Esophagus (tissue), 2 donors: ENCODE measurements at regions not wholly inside any gene's neighbourhood (a gene's known extent, or its start where the extent isn't known, plus 50 kb on each side); places are given as distances from the start of the nearest gene placed in this dataset.

Experiments
- H3K27ac ChIP-seq, 2 donors: one replicate each; pipeline ENCODE4 v1.5.1; 2013; ENCODE audit warnings: low read depth in 2 of 2, mild to moderate bottlenecking in 2 of 2, inconsistent platforms in 1 of 2, low read length in 1 of 2, moderate library complexity in 1 of 2
- H3K27me3 ChIP-seq, 2 donors: one replicate each; pipeline ENCODE4 v1.6.1; 2013; ENCODE audit warnings: low read length in 2 of 2, control low read depth in 1 of 2, mild to moderate bottlenecking in 1 of 2; ENCODE audit not compliant: insufficient read depth in 2 of 2, control insufficient read depth in 1 of 2
- H3K36me3 ChIP-seq, 2 donors: one replicate each; pipeline ENCODE4 v1.6.1; 2013; ENCODE audit warnings: low read length in 1 of 2; ENCODE audit not compliant: control insufficient read depth in 2 of 2, insufficient read depth in 2 of 2
- H3K4me1 ChIP-seq, 2 donors: one replicate each; pipeline ENCODE4 v1.6.1; 2013; ENCODE audit warnings: low read length in 1 of 2; ENCODE audit not compliant: control insufficient read depth in 2 of 2, insufficient read depth in 2 of 2
- H3K4me3 ChIP-seq, 2 donors: one replicate each; pipeline ENCODE4 v1.5.1; 2013; ENCODE audit warnings: low read length in 2 of 2, mild to moderate bottlenecking in 2 of 2, low read depth in 1 of 2, moderate library complexity in 1 of 2
- H3K9me3 ChIP-seq, 2 donors: one replicate each; pipeline ENCODE4 v1.6.1; 2013; ENCODE audit warnings: mild to moderate bottlenecking in 2 of 2, low read depth in 1 of 2, low read length in 1 of 2, moderate library complexity in 1 of 2; ENCODE audit not compliant: control insufficient read depth in 2 of 2, insufficient read depth in 1 of 2
- WGBS, 2 donors: extraction: QIAGEN DNeasy Blood & Tissue Kit; methylation state at CpG; one replicate each; pipeline ENCODE4 v1.1.7; 2013; 5-methylcytosine and 5-hydroxymethylcytosine counted together
- donor health status: healthy with polysubstance abuse.
- donor health status: Bipolar disorder and iron deficiency.

- Histone ChIP-seq H3K4me3 (no peak overlapping the region), H3K27me3 (no peaks in the 10 kb centered on the region), H3K27ac (no peak overlapping the region), H3K36me3 (no peaks in the 10 kb centered on the region), H3K4me1 (no peaks in the 10 kb centered on the region), H3K9me3 (no peaks in the 10 kb centered on the region)
- WGBS, 2 donors = 67 to 70% methylated on average over 3 of the region's 3 CpGs
These were observed 53.7 kb upstream of the ANK3 start for GRCh38 chr10:60443346-60443745.

- 76 to 81% methylated on average over 1 of the region's 1 CpG for WGBS, 2 donors
These were observed 51.8 kb upstream of the ANK3 start for GRCh38 chr10:60441515-60441914.

GRCh38 chr10:60439641-60440040 lies 50.0 kb upstream of the ANK3 start:
- 95 to 98% methylated on average over 2 of the region's 2 CpGs for WGBS, 2 donors
- Histone ChIP-seq H3K36me3 (no peaks in the 10 kb centered on the region), H3K9me3 (no peaks in the 10 kb centered on the region), H3K4me1 (no peaks in the 10 kb centered on the region), H3K27me3 (no peaks in the 10 kb centered on the region), H3K4me3 (no peak overlapping the region), H3K27ac (no peak overlapping the region)

More at GRCh38 chr10:60441515-60441914, 51.8 kb upstream of the ANK3 start:
- no peaks in the 10 kb centered on the region for H3K27me3 ChIP-seq
- no peaks in the 10 kb centered on the region for H3K36me3 ChIP-seq
- no peak overlapping the region for H3K27ac ChIP-seq
- no peaks in the 10 kb centered on the region for H3K9me3 ChIP-seq
- H3K4me1 ChIP-seq = no peaks in the 10 kb centered on the region
- no peak overlapping the region for H3K4me3 ChIP-seq
